ENCODE measurements at regions not wholly inside any gene's neighbourhood (a gene's known extent, or its start where the extent isn't known, plus 50 kb on each side); places are given as distances from the start of the nearest gene placed in this dataset.
"Not testable (repeated sequence)": the region's sequence is repeated elsewhere in the genome, so short reads cannot be mapped to it uniquely, and the experiment has no call there.

DNA sequence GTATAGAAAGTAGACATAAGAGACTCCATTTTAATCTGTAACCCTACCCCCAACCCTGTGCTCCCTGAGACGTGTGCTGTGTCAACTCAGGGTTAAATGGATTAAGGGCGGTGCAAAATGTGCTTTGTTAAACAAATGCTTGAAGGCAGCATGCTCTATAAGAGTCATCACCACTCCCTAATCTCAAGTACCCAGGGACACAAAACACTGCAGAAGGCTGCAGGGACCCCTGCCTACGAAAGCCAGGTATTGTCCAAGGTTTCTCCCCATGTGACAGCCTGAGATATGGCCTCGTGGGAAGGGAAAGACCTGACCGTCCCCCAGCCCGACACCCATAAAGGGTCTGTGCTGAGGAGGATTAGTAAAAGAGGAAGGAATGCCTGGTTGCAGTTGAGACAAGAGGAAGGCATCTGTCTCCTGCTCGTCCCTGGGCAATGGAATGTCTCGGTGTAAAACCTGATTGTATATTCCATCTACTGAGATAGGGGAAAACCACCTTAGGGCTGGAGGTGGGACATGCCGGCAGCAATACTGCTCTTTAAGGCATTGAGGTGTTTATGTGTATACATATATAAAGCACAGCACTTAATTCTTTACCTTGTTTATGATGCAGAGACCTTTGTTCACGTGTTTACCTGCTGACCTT, 138.7 kb downstream of the KCNE4 start:
- DNase-seq; H3K27me3 ChIP-seq (ENCODE audit: control insufficient read depth in 1 of 2, insufficient read depth in 2 of 2, low read length in 1 of 2); H3K4me3 ChIP-seq (ENCODE audit: low read length in 2 of 2); H3K4me1 ChIP-seq (ENCODE audit: control insufficient read depth in 1 of 2, insufficient read depth in 2 of 2, low read length in 2 of 2); H3K9me3 ChIP-seq (ENCODE audit: control insufficient read depth, low read length); H3K27ac ChIP-seq (ENCODE audit: low read depth in 1 of 2, low read length in 2 of 2); ATAC-seq (ENCODE audit: low FRiP score); H3K36me3 ChIP-seq (ENCODE audit: control insufficient read depth in 1 of 2, insufficient read depth in 2 of 2, low read length in 1 of 2); intact Hi-C loops (cut with DNase I): not testable (repeated sequence)
- 75 to 84% methylated on average over 10 of the region's 10 CpGs for WGBS, 2 donors

DNA sequence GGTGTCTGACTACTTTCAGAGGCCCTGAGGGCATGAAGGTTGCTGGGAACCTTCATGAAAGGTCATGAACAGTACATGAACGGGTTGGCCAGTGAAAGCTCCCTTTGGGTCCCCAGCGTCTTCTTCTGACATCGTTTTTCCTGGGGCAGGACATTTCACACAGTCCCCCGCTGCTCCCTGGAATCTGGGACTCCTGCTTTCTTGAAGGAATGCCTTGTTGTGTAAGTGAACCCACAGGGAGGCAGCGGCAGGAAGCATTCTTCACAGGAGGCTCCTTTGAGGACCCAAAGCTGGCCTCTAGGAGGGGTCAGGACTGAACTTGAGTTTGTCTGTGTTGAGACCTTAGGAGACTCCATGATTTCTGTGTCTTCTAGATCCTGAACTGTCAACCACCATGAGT, 144.3 kb downstream of the KCNE4 start:
- H3K4me3 ChIP-seq (ENCODE audit: low read length in 2 of 2), result no peak overlapping the region

DNA sequence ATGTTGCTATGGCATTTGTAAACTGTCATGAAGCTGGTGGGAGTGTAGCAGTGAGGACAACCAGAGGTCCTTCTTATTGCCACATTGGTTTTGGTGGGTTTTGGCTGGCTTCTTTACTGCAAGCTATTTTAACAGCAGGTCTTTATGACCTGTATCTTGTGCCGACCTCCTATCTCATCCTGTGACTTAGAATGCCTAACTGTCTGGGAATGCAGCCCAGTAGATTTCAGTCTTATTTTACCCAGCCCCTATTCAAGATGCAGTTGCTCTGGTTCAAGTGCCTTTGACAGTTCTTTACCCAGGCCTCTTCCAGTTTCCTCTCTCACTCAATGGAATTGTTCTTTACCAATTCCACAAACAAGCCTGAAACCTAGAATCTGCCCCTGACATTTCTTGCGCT, 145.1 kb downstream of the KCNE4 start:
- WGBS, 2 donors, result 61 to 63% methylated on average over 2 of the region's 2 CpGs
- no peaks in the 10 kb centered on the region for H3K27me3 ChIP-seq (ENCODE audit: control insufficient read depth in 1 of 2, insufficient read depth in 2 of 2, low read length in 1 of 2)

More for the DNA sequence above, 144.3 kb downstream of the KCNE4 start:
- no peaks in the 10 kb centered on the region for H3K4me1 ChIP-seq (ENCODE audit: control insufficient read depth in 1 of 2, insufficient read depth in 2 of 2, low read length in 2 of 2)
- intact Hi-C loops (cut with DNase I), result no loop called here
- ATAC-seq (ENCODE audit: low FRiP score) (no peak), DNase-seq (no peak)
- no peak overlapping the region for H3K27ac ChIP-seq (ENCODE audit: low read depth in 1 of 2, low read length in 2 of 2)
- no peaks in the 10 kb centered on the region for H3K27me3 ChIP-seq (ENCODE audit: control insufficient read depth in 1 of 2, insufficient read depth in 2 of 2, low read length in 1 of 2)
- no peaks in the 10 kb centered on the region for H3K36me3 ChIP-seq (ENCODE audit: control insufficient read depth in 1 of 2, insufficient read depth in 2 of 2, low read length in 1 of 2)
- WGBS, 2 donors, result 86 to 89% methylated on average over 5 of the region's 5 CpGs
- no peaks in the 10 kb centered on the region for H3K9me3 ChIP-seq (ENCODE audit: control insufficient read depth, low read length)

DNA sequence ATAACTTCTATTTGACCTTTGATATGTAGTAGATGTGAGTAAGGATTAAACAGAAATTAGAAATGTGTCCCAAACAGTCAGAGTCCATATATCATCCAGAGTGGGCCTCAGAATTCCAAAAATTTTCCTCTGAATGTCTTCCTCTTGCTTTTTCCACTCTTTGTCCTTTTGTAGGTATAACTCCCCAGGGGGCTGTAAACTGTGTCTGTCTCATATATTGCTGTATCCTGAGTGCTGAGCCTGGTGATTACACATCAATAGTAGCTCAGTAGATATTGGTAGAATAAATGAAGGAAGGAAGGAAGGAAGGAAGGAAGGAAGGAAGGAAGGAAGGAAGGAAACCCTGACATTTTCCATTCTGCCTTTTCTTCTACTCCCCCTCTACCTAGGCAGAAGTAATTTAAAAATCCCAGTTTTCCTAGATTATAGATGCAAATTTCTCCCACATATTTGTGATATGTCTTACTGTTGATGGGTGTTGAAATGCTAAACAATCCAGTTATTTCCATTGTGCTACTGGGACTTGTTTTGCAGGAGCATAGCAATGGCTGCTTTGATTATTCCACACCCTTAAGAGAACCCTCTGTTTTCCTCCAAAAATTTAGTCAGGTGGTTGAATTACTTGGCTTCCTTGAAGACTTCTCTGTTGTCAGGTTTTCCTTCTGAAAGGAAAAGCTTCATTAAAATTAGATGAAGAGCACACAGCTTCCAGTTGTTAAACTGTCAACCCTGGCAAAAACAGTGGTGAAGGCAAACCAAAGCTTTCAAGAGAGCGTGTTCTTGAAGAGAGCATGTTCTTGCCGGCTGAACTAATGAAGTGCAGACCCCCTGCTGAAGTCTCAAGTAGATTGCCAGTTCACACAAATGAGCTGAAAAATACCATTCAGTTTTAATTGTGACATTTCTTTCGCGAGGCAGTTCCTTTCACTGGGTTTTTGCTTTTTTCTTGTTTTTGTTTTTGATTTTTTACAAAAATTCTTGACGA, 147.8 kb downstream of the KCNE4 start:
- Histone ChIP-seq H3K4me3 (ENCODE audit: low read length in 2 of 2) (no peak overlapping the region), H3K36me3 (ENCODE audit: control insufficient read depth in 1 of 2, insufficient read depth in 2 of 2, low read length in 1 of 2) (no peaks in the 10 kb centered on the region), H3K27ac (ENCODE audit: low read depth in 1 of 2, low read length in 2 of 2) (no peak overlapping the region), H3K9me3 (ENCODE audit: control insufficient read depth, low read length) (no peaks in the 10 kb centered on the region), H3K27me3 (ENCODE audit: control insufficient read depth in 1 of 2, insufficient read depth in 2 of 2, low read length in 1 of 2) (no peaks in the 10 kb centered on the region), H3K4me1 (ENCODE audit: control insufficient read depth in 1 of 2, insufficient read depth in 2 of 2, low read length in 2 of 2) (no peaks in the 10 kb centered on the region)
- 87 to 90% methylated on average over 5 of the region's 5 CpGs for WGBS, 2 donors
- ATAC-seq (ENCODE audit: low FRiP score) (no peak), DNase-seq (no peak)
- intact Hi-C loops (cut with DNase I), result no loop called here

More for the DNA sequence above, 145.1 kb downstream of the KCNE4 start:
- DNase-seq (no peak), ATAC-seq (ENCODE audit: low FRiP score) (no peak)
- intact Hi-C loops (cut with DNase I), result no loop called here
- Histone ChIP-seq H3K4me1 (ENCODE audit: control insufficient read depth in 1 of 2, insufficient read depth in 2 of 2, low read length in 2 of 2) (no peaks in the 10 kb centered on the region), H3K9me3 (ENCODE audit: control insufficient read depth, low read length) (no peaks in the 10 kb centered on the region), H3K4me3 (ENCODE audit: low read length in 2 of 2) (no peak overlapping the region), H3K36me3 (ENCODE audit: control insufficient read depth in 1 of 2, insufficient read depth in 2 of 2, low read length in 1 of 2) (no peaks in the 10 kb centered on the region), H3K27ac (ENCODE audit: low read depth in 1 of 2, low read length in 2 of 2) (no peak overlapping the region)

DNA sequence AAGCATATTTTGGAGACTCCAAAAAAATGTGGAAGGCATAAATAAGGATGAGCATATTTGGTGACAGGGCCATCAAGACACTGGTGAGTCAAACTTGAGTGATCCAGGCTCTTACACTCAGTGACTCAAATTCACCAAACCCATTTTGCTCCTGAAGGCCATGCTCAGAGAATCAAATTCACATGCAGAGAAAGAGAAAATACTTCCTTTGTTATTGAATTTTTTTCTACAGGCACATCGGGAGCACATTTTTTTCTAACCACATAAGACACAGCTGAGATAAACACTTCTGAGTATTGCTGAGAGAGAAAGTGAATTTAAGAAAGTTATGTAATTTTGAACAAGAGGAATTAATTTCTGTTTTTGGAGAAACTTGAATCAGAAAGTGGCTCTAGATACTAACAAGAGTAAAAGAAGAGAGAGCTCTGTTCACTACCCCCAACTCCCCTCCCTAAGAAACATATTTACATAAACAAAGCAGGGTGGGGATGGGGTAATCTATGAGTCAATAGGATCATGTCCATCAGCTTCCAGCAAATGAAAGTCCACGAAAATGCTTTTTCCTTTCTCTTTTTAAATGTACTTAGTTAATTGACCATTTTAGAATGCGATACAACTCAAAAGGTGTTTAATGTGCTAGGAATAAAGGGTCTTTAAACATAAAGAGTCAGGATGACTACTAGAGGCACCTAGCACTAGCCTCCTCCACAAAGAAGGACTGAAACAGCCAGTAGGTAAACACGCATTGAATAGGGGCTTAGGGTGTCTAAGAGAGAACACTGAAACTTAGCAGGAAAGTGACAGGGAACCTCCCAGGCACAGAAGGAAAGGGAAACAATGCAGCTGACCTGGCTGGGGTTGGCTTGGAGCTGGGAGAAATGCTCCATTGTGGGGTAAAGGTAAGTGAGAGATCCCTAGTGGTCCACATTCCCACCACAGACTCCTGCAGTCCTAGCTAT, 152.3 kb downstream of the KCNE4 start:
- no peak for DNase-seq
- Histone ChIP-seq H3K36me3 (ENCODE audit: control insufficient read depth in 1 of 2, insufficient read depth in 2 of 2, low read length in 1 of 2) (no peaks in the 10 kb centered on the region), H3K9me3 (ENCODE audit: control insufficient read depth, low read length) (peaks cover 2% of the 10 kb centered on the region), H3K27ac (ENCODE audit: low read depth in 1 of 2, low read length in 2 of 2) (no peak overlapping the region), H3K4me3 (ENCODE audit: low read length in 2 of 2) (no peak overlapping the region), H3K4me1 (ENCODE audit: control insufficient read depth in 1 of 2, insufficient read depth in 2 of 2, low read length in 2 of 2) (no peaks in the 10 kb centered on the region), H3K27me3 (ENCODE audit: control insufficient read depth in 1 of 2, insufficient read depth in 2 of 2, low read length in 1 of 2) (no peaks in the 10 kb centered on the region)
- WGBS, 2 donors, result 78 to 79% methylated on average over 4 of the region's 4 CpGs
- ATAC-seq (ENCODE audit: low FRiP score), result no peak
- intact Hi-C loops (cut with DNase I), result no loop called here

DNA sequence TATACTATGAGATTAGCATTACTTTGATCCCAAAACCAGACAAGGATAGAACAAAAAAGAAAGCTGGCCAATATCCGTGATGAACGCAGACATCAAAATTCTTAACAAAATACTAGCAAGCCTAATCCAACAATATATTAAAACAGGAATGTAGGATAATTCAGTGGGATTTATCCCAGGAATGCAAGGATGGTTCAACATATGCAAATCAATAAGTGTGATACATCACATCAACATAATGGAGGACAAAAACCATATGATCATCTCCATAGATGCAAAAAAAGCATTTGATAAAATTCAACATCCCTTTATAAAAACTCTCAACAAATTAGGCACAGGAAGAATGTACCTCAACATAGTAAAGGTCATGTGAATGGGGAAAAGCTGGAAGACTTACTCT, 158.5 kb downstream of the KCNE4 start:
- H3K4me1 ChIP-seq (ENCODE audit: control insufficient read depth in 1 of 2, insufficient read depth in 2 of 2, low read length in 2 of 2), result peaks cover 0 to 6% of the 10 kb centered on the region in 2 donors
- H3K4me3 ChIP-seq (ENCODE audit: low read length in 2 of 2), result no peak overlapping the region
- 94 to 96% methylated on average over 2 of the region's 2 CpGs for WGBS, 2 donors
- H3K27ac ChIP-seq (ENCODE audit: low read depth in 1 of 2, low read length in 2 of 2), result no peak overlapping the region
- no peaks in the 10 kb centered on the region for H3K27me3 ChIP-seq (ENCODE audit: control insufficient read depth in 1 of 2, insufficient read depth in 2 of 2, low read length in 1 of 2)
- intact Hi-C loops (cut with DNase I), result no loop called here
- ATAC-seq (ENCODE audit: low FRiP score) (no peak), DNase-seq (no peak)
- no peaks in the 10 kb centered on the region for H3K36me3 ChIP-seq (ENCODE audit: control insufficient read depth in 1 of 2, insufficient read depth in 2 of 2, low read length in 1 of 2)
- peaks cover 2% of the 10 kb centered on the region for H3K9me3 ChIP-seq (ENCODE audit: control insufficient read depth, low read length)

DNA sequence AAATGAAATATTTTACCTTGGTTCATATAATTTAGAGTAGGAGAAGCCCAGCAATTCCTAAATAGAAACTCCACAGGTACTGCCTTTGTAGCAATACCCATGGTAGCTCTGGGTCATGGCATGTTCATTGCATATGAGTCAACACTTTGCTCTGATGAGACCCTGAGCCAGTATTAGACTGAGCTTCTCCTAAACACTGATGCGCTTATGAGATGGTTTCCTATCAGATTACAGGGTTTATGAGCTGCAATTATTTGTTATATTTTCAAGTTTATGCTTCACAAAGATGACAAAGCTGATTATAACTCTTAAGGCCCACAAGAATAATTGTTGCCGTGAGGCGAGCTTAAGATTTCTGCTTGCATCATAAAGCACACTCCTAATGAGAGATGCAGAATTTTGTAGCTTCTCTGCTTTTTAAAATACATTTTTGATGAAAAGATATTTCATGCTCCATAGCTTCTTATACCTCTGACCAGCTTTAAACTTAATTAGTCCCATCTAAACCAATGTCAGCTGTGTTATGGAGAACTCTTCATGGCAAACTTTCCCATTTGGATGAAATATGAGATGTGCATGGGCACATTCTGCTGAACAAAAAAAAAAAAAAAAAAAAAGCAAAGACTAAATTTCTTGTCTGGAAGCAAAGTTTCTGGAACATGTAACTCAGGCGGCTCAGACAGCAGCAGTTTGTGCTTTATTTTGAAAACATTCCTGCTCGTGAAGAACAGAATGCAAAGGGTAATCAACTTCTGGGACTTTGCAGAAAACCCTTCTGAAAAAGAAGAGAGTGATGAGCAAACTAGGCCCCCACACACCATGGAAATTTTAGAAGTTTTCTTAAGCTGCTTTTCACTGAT, 162.6 kb downstream of the KCNE4 start:
- Histone ChIP-seq H3K4me3 (ENCODE audit: low read length in 2 of 2) (no peak overlapping the region), H3K9me3 (ENCODE audit: control insufficient read depth, low read length) (no peaks in the 10 kb centered on the region), H3K27ac (ENCODE audit: low read depth in 1 of 2, low read length in 2 of 2) (no peak overlapping the region), H3K4me1 (ENCODE audit: control insufficient read depth in 1 of 2, insufficient read depth in 2 of 2, low read length in 2 of 2) (peaks cover 0 to 6% of the 10 kb centered on the region in 2 donors), H3K27me3 (ENCODE audit: control insufficient read depth in 1 of 2, insufficient read depth in 2 of 2, low read length in 1 of 2) (no peaks in the 10 kb centered on the region), H3K36me3 (ENCODE audit: control insufficient read depth in 1 of 2, insufficient read depth in 2 of 2, low read length in 1 of 2) (no peaks in the 10 kb centered on the region)
- DNase-seq, result no peak
- ATAC-seq (ENCODE audit: low FRiP score), result no peak
- WGBS, 2 donors, result 62 to 64% methylated on average over 5 of the region's 5 CpGs
- intact Hi-C loops (cut with DNase I), result no loop called here

DNA sequence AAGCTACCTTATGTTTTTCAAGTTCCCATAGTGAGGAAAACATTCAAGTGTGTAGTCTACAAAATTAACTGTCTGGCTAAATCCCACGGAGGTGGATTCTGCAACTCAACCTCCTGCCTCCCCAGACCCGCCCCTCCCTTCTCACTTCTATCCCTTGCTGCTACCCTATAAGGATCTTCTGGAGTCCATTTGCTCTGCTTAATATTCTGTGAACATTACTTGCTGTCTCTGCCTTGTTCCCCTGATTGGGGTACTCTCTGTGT, 163.2 kb downstream of the KCNE4 start:
- WGBS, 2 donors, result 12 to 27% methylated on average over 2 of the region's 2 CpGs
- no peak overlapping the region for H3K4me3 ChIP-seq (ENCODE audit: low read length in 2 of 2)
- intact Hi-C loops (cut with DNase I), result no loop called here
- DNase-seq, result no peak
- no peaks in the 10 kb centered on the region for H3K36me3 ChIP-seq (ENCODE audit: control insufficient read depth in 1 of 2, insufficient read depth in 2 of 2, low read length in 1 of 2)
- no peaks in the 10 kb centered on the region for H3K9me3 ChIP-seq (ENCODE audit: control insufficient read depth, low read length)
- no peaks in the 10 kb centered on the region for H3K27me3 ChIP-seq (ENCODE audit: control insufficient read depth in 1 of 2, insufficient read depth in 2 of 2, low read length in 1 of 2)
- H3K27ac ChIP-seq (ENCODE audit: low read depth in 1 of 2, low read length in 2 of 2), result no peak overlapping the region
- peaks cover 0 to 6% of the 10 kb centered on the region in 2 donors for H3K4me1 ChIP-seq (ENCODE audit: control insufficient read depth in 1 of 2, insufficient read depth in 2 of 2, low read length in 2 of 2)
- ATAC-seq (ENCODE audit: low FRiP score), result no peak
